Endothelial cell (in vitro differentiated cells): ENCODE measurements at regions not wholly inside any gene's neighbourhood (a gene's known extent, or its start where the extent isn't known, plus 50 kb on each side); places are given as distances from the start of the nearest gene placed in this dataset.

Source experiments
- DNase-seq: peaks from one replicate; pipeline ENCODE4 v3.0.0; 2021; ENCODE audit warnings: low spot score
- H3K27ac Mint-ChIP-seq: one replicate; pipeline ENCODE4 v1.8.0; 2021; ENCODE audit warnings: mixed read lengths, inconsistent platforms; ENCODE audit not compliant: unreplicated experiment
- H3K27me3 Mint-ChIP-seq: one replicate; pipeline ENCODE4 v1.8.0; 2021; ENCODE audit warnings: mild to moderate bottlenecking, moderate library complexity, mixed read lengths, inconsistent platforms; ENCODE audit not compliant: unreplicated experiment
- H3K36me3 Mint-ChIP-seq: one replicate; pipeline ENCODE4 v1.8.0; 2021; ENCODE audit warnings: mild to moderate bottlenecking, low read depth, mixed read lengths, inconsistent platforms; ENCODE audit not compliant: unreplicated experiment
- H3K4me1 Mint-ChIP-seq: one replicate; pipeline ENCODE4 v1.8.0; 2021; ENCODE audit warnings: mild to moderate bottlenecking, mixed read lengths, inconsistent platforms; ENCODE audit not compliant: unreplicated experiment
- H3K4me3 Mint-ChIP-seq: one replicate; pipeline ENCODE4 v1.8.0; 2021; ENCODE audit warnings: mild to moderate bottlenecking, mixed read lengths, inconsistent platforms; ENCODE audit not compliant: unreplicated experiment
- H3K9me3 Mint-ChIP-seq: one replicate; pipeline ENCODE4 v1.8.0; 2021; ENCODE audit warnings: mixed read lengths, inconsistent platforms; ENCODE audit not compliant: unreplicated experiment
- CTCF ChIP-seq: fragments of 200-600 bp; sonication (generic); IDR thresholded peaks from one replicate; pipeline ENCODE4 v1.5.0; 2021; ENCODE audit warnings: antibody characterized with exemption; ENCODE audit not compliant: unreplicated experiment

- Mint-ChIP-seq H3K27me3 (no peaks in the 10 kb centered on the region), H3K36me3 (no peaks in the 10 kb centered on the region), H3K27ac (no peak overlapping the region), H3K4me3 (no peak overlapping the region), H3K9me3 (no peaks in the 10 kb centered on the region), H3K4me1 (peaks cover 3% of the 10 kb centered on the region)
- DNase-seq, result no peak
- no peak for TF ChIP-seq CTCF
Observed at GRCh38 chr11:114813189-114813718, 134.9 kb downstream of the NXPE2 start.

DNA sequence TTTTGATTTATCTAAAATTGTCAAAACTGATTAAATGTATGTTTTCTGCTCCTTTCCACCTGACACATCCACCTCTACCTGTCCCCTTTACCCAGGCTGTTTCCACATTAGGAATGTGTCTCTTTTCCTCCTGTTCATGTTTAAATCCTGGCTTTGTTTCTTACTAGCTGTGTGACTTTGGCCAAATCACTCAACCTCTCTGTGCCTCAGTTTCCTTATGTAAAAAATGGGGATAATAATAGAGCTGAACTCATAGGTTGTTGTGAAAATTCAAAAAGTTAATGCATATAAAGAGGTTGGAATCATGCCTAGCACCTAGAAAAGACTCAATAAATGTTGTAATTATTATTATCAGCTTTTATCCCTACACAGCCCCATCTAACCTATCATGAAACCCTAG, 136.8 kb downstream of the NXPE2 start:
- no peak for DNase-seq
- Mint-ChIP-seq H3K27ac (no peak overlapping the region), H3K4me1 (peaks cover 3% of the 10 kb centered on the region), H3K4me3 (no peak overlapping the region), H3K9me3 (no peaks in the 10 kb centered on the region), H3K36me3 (no peaks in the 10 kb centered on the region), H3K27me3 (no peaks in the 10 kb centered on the region)
- TF ChIP-seq CTCF, result no peak

GRCh38 chr11:114815761-114816160, 137.4 kb downstream of the NXPE2 start:
- Mint-ChIP-seq H3K27ac (no peak overlapping the region), H3K4me1 (peaks cover 3% of the 10 kb centered on the region), H3K36me3 (no peaks in the 10 kb centered on the region), H3K9me3 (no peaks in the 10 kb centered on the region), H3K27me3 (no peaks in the 10 kb centered on the region), H3K4me3 (no peak overlapping the region)
- DNase-seq, result no peak
- no peak for TF ChIP-seq CTCF

DNA sequence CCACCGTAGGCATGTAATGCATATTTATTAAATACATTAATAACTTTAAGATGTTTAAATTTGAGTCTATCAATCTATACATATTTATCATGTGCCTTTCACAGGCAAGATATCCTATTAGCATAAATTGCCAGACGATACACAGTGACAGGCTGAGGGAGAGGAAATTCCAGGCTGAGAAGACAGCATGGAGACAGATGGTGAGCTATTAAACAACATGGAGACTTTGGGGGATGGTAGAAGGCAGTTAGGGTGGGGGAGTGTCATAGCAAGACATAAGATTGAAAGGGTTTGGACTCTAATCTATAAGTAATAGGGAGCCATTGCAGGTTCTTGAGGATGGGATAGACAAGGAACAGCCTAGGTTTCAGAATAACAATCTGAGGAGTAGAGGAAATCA, 138.5 kb downstream of the NXPE2 start:
- Mint-ChIP-seq H3K9me3 (no peaks in the 10 kb centered on the region), H3K27me3 (no peaks in the 10 kb centered on the region), H3K36me3 (no peaks in the 10 kb centered on the region), H3K4me1 (peaks cover 3% of the 10 kb centered on the region), H3K27ac (no peak overlapping the region), H3K4me3 (no peak overlapping the region)
- TF ChIP-seq CTCF, result no peak
- DNase-seq, result no peak

DNA sequence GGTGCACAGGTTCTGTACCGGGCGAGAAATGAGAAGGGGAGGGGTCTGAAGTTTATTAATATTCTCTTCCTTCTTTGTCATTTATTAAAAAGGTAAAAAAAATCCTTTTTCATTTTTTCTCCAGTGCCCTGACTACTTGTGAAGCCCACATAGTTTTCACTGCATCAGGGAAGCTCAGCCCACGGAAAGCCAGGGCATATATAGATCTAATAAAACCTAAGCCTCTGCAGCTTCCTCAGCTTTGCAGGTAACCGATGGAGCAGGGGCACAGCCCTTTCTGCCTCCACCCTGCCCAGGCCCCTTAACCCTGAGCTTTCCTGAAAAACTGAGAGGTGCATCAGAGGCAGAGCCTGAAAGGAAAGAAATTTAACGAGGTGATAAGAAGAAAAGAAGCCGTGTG, 140.1 kb downstream of the NXPE2 start:
- TF ChIP-seq CTCF, result no peak
- Mint-ChIP-seq H3K4me1 (peaks cover 3% of the 10 kb centered on the region), H3K9me3 (no peaks in the 10 kb centered on the region), H3K27me3 (no peaks in the 10 kb centered on the region), H3K4me3 (no peak overlapping the region), H3K27ac (no peak overlapping the region), H3K36me3 (peaks cover 2% of the 10 kb centered on the region)
- DNase-seq, result no peak
